NOMO-1 treated with dmso at 0.1 percent for 144 hours (cell line): ENCODE measurements at regions not wholly inside any gene's neighbourhood (a gene's known extent, or its start where the extent isn't known, plus 50 kb on each side); places are given as distances from the start of the nearest gene placed in this dataset.
A peak's percentile ranks its signal among the peaks of the same experiment; 100 is the strongest.

Experiments used
- DNase-seq: peaks from one replicate; lab custom pipeline; 2025; ENCODE audit not compliant: unreplicated experiment; lab: John Stamatoyannopoulos, UW

GRCh38 chr12:87280893-87281292 is 748.3 kb downstream of the C12orf50 start:
- no peak for DNase-seq

GRCh38 chr12:87280356-87280755 is 748.8 kb downstream of the C12orf50 start:
- DNase-seq = peak; percentile 59

- no peak for DNase-seq
Observed at GRCh38 chr12:87274594-87275245, 754.5 kb downstream of the C12orf50 start.

- DNase-seq = no peak
Observed at GRCh38 chr12:87272851-87273250, 756.4 kb downstream of the C12orf50 start.

- DNase-seq = no peak
Observed at GRCh38 chr12:87270919-87271318, 758.3 kb downstream of the C12orf50 start.

GRCh38 chr12:87266305-87266704 is 762.9 kb downstream of the C12orf50 start:
- no peak for DNase-seq

- no peak for DNase-seq
Observed at GRCh38 chr12:87259391-87259790, 769.8 kb downstream of the C12orf50 start.

GRCh38 chr12:87254381-87255030 is 774.7 kb downstream of the C12orf50 start:
- no peak for DNase-seq

- no peak for DNase-seq
Observed at GRCh38 chr12:87253157-87253556, 776.0 kb downstream of the C12orf50 start.

- no peak for DNase-seq
Observed at GRCh38 chr12:87246726-87247125, 782.5 kb downstream of the C12orf50 start.

- no peak for DNase-seq
Observed at GRCh38 chr12:87238466-87238865, 790.7 kb downstream of the C12orf50 start.

- no peak for DNase-seq
Observed at GRCh38 chr12:87234898-87235297, 794.3 kb downstream of the C12orf50 start.

GRCh38 chr12:87233671-87234070 is 795.5 kb downstream of the C12orf50 start:
- no peak for DNase-seq

GRCh38 chr12:87231818-87232217 is 797.4 kb downstream of the C12orf50 start:
- DNase-seq = no peak

- DNase-seq = no peak
Observed at GRCh38 chr12:87230441-87230840, 798.8 kb downstream of the C12orf50 start.

GRCh38 chr12:87227162-87227561 is 802.0 kb downstream of the C12orf50 start:
- no peak for DNase-seq

GRCh38 chr12:87217491-87217890 is 811.7 kb downstream of the C12orf50 start:
- no peak for DNase-seq

GRCh38 chr12:87216436-87216835 is 812.8 kb downstream of the C12orf50 start:
- DNase-seq = no peak

GRCh38 chr12:87202189-87202588 is 827.0 kb downstream of the C12orf50 start:
- DNase-seq = no peak

- DNase-seq = no peak
Observed at GRCh38 chr12:87201598-87201997, 827.6 kb downstream of the C12orf50 start.

GRCh38 chr12:87200289-87200979 is 828.8 kb downstream of the C12orf50 start:
- DNase-seq = no peak

GRCh38 chr12:87198181-87198580 is 831.0 kb downstream of the C12orf50 start:
- DNase-seq = no peak
